Bronchial epithelial cell (primary cell): ENCODE measurements at regions not wholly inside any gene's neighbourhood (a gene's known extent, or its start where the extent isn't known, plus 50 kb on each side); places are given as distances from the start of the nearest gene placed in this dataset.

Experiments used
- DNase-seq: peaks from one replicate; pipeline ENCODE4 v3.0.0-alpha.2; 2010; ENCODE audit warnings: low read depth
- FAIRE-seq: peaks from 2 replicates; lab custom pipeline; 2011; peaks lifted over from hg19 to GRCh38; lab: Jason Lieb, UNC
- H3K27me3 ChIP-seq: 2 replicates; pipeline ENCODE4 v1.5.1; 2011; ENCODE audit warnings: low read length; ENCODE audit not compliant: control insufficient read depth, insufficient read depth
- H3K36me3 ChIP-seq: 2 replicates; pipeline ENCODE4 v1.5.1; 2011; ENCODE audit warnings: low read length; ENCODE audit not compliant: control insufficient read depth, insufficient read depth
- H3K4me3 ChIP-seq: 2 replicates; pipeline ENCODE4 v1.5.1; 2011; ENCODE audit warnings: mild to moderate bottlenecking, low read depth, low read length, control low read depth
- TF ChIP-seq, protein P1 (sequence below): IDR thresholded peaks from 2 replicates; pipeline ENCODE4 v1.5.1; 2011; ENCODE audit warnings: mild to moderate bottlenecking, moderate library complexity, low read length, control low read depth, inconsistent platforms; ENCODE audit not compliant: insufficient read depth, severe bottlenecking

GRCh38 chr12:67433385-67434175 lies 164.4 kb downstream of the CAND1 start:
- TF ChIP-seq, protein P1, sequence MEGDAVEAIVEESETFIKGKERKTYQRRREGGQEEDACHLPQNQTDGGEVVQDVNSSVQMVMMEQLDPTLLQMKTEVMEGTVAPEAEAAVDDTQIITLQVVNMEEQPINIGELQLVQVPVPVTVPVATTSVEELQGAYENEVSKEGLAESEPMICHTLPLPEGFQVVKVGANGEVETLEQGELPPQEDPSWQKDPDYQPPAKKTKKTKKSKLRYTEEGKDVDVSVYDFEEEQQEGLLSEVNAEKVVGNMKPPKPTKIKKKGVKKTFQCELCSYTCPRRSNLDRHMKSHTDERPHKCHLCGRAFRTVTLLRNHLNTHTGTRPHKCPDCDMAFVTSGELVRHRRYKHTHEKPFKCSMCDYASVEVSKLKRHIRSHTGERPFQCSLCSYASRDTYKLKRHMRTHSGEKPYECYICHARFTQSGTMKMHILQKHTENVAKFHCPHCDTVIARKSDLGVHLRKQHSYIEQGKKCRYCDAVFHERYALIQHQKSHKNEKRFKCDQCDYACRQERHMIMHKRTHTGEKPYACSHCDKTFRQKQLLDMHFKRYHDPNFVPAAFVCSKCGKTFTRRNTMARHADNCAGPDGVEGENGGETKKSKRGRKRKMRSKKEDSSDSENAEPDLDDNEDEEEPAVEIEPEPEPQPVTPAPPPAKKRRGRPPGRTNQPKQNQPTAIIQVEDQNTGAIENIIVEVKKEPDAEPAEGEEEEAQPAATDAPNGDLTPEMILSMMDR, result no peak
- FAIRE-seq, result peak; percentile 64
- Histone ChIP-seq H3K36me3 (no peaks in the 10 kb centered on the region), H3K27me3 (no peaks in the 10 kb centered on the region), H3K4me3 (no peak overlapping the region)
- DNase-seq, result peak; percentile 49

- Histone ChIP-seq H3K36me3 (no peaks in the 10 kb centered on the region), H3K4me3 (no peak overlapping the region), H3K27me3 (no peaks in the 10 kb centered on the region)
- DNase-seq (peak; percentile 88), FAIRE-seq (no peak)
- TF ChIP-seq, protein P1, result no peak
Measured at GRCh38 chr12:67434671-67435370, 165.7 kb downstream of the CAND1 start.

- TF ChIP-seq, protein P1, result no peak
- H3K4me3 ChIP-seq, result no peak overlapping the region
- H3K36me3 ChIP-seq, result no peaks in the 10 kb centered on the region
- no peak for FAIRE-seq
- DNase-seq, result no peak
- H3K27me3 ChIP-seq, result no peaks in the 10 kb centered on the region
Measured at GRCh38 chr12:67436230-67436629, 167.1 kb downstream of the CAND1 start.

DNA sequence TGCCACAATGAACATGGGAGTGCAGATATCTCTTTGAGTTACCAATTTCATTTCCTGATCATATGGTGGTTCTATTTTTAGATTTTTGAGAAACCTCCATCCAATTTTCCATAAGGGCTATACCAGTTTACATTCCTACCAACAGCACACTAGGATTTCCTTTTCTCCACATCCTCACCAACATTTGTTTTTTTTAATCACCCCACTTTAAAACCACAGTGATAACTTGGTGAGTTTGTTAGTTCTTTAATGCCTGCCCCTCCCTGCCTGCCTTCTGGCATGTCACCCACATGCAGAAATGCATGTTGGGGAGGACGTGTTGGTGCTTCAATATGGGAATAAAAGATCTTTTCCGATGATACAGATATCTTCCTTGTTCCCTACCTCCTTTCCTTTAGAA lies 167.9 kb downstream of the CAND1 start:
- TF ChIP-seq, protein P1, result no peak
- DNase-seq (no peak), FAIRE-seq (no peak)
- Histone ChIP-seq H3K4me3 (no peak overlapping the region), H3K36me3 (no peaks in the 10 kb centered on the region), H3K27me3 (no peaks in the 10 kb centered on the region)

- TF ChIP-seq, protein P1, result no peak
- Histone ChIP-seq H3K4me3 (no peak overlapping the region), H3K27me3 (no peaks in the 10 kb centered on the region), H3K36me3 (no peaks in the 10 kb centered on the region)
- no peak for DNase-seq
- no peak for FAIRE-seq
Measured at GRCh38 chr12:67439611-67440010, 170.5 kb downstream of the CAND1 start.
